ENCODE measurements at regions not wholly inside any gene's neighbourhood (a gene's known extent, or its start where the extent isn't known, plus 50 kb on each side); places are given as distances from the start of the nearest gene placed in this dataset.
"Not testable (repeated sequence)": the region's sequence is repeated elsewhere in the genome, so short reads cannot be mapped to it uniquely, and the experiment has no call there.

DNA sequence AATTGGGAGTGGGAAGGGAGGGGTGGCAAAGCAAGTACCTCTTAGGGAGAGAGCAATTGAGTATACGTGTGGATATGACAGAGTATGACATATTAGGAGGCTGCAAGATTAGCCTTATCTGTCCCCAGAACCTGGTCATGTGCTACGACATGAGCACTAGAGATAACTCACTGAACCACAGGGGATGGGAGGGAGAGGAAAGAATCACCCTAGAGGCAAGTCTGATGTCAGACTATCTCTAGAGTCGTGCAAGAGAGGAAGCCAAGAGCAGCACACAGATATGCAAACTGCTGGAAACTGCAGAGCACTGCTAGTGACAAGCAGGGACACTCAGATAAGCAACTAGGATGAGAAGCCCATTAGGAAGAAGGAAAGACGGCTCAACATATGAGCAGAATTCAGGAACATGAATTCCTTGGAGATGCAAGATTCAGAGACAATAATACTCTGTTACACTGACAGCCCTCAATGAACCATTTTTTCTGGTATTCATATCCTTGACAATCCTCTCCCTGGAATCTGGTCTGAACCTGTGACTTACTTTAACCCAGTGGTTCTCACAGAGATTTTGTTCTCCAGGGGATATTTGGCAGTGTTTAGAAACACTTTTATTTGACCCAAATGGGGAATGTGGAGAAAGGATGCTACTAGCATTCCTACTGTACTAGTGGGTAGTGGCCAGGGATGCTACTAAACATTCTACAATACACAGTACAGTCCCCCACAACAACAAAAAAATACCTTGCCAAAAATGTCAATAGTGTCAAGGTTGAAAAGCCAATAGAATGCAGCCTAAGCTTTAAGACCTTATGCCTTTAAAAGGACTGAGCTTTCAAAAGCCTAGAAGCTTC lies 84.0 kb upstream of the BMP2K start:
- no peak for DNase-seq

GRCh38 chr4:78692822-78693170 lies 83.4 kb upstream of the BMP2K start:
- no peak for DNase-seq

GRCh38 chr4:78693777-78694456 lies 82.2 kb upstream of the BMP2K start:
- no peak for DNase-seq

- DNase-seq: no peak
Observed at GRCh38 chr4:78694457-78694787, 81.7 kb upstream of the BMP2K start.

GRCh38 chr4:78695910-78696309 lies 80.2 kb upstream of the BMP2K start:
- DNase-seq: no peak

DNA sequence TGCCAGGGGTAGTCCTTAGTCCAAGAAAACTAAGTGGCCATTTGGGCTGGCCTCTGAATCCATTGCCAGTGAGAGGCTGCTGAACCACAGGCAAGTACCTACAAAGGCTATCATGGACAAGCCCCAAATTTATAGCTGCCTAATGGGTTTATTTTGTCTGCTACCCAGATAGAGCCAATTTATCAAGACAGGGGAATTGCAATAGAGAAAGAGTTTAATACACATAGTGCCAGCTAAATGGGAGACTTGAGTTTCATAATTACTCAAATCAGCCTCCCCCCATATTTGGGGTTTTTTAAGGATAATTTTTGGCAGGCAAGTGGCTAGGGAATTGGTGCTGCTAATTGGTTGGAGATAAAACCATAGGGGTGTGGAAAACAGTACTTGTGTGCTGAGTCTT lies 73.1 kb upstream of the BMP2K start:
- no peak for DNase-seq

DNA sequence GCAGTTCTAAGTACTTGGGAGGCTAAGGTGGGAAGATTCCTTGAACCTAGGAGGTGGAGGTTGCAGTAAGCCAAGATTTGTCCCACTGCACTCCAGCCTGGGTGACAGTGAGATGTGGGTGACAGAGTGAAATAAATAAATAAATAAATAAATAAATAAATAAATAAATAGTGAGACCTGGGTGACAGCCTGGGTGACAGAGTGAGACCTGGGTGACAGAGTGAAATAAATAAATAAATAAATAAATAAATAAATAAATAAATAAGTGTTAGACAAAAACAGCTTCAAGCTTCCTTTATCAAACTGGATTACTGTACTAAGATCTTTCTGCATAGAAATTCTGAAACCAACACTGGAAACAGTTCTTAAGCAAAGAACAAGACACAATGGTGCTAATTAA lies 71.8 kb upstream of the BMP2K start:
- no peak for DNase-seq

DNA sequence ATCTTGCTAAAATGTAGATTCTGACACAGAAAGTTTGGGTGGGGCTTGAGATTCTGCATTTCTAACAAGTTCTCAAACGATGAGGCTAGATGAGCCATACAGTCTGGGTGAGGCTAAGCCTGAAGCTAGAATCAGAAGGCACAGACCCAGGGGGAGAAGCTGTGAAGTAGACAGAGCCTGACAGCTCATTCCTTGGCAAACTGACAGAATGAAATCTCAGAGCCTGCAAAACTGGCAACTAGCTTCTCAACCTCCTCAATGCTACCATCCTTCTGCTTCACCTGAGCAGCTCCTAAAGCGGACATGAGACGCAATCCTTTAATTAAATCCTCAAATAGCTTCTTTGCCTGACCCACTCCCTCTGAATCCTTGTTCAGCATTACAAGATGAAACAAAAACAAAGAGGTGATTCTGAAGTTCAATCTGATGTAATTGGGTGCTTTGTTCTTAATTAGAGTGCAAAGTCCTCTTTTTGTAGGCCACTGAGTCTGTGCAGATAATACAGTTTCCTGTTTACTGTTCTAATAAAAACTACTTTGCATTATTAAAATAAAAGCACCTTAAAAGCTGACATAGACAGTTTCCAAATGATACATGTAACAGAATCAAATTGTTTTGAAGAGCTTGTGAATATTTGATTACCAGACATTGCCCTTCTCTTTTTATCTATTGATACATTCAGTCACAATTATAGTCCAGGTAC lies 71.0 kb upstream of the BMP2K start:
- DNase-seq: no peak

- no peak for DNase-seq
Observed at GRCh38 chr4:78706302-78706701, 69.8 kb upstream of the BMP2K start.

DNA sequence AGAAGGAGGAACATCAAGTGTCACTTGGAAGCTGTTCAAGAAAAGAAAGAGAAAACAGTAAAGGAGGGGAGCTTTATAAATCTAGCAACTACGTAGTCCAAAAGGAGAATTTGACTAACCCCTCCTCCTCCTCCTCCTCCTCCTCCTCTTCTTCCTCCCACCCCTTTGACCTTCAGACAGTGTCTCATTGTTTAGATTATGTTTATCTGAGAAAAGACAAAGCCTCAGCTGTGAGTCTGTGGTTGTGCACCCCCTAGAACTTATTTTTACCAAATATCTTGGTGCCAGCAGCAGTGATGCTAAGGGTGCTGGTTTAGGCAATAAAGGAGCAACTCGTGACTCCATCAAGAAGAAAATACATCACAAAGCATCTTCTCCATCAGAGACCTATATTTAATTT lies 68.9 kb upstream of the BMP2K start:
- DNase-seq: no peak

GRCh38 chr4:78707793-78708192 lies 68.4 kb upstream of the BMP2K start:
- no peak for DNase-seq

DNA sequence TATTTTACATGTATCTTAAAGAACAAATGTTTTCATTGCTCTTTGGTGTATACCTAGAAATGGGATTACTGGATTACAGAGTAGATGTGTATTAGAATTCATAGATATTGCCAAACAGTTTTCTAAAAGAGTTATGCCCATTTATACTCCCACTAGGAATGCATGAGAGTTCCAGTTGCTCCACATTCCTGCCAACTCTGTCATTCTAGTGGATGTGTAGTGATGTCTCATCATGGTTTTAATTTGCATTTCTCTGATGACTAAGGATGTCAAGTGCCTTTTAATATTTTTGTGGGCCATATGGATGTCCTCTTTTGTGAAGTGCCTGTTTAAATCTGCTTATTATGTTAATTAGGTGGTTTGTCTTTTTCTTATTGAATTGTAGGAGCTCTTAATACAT lies 65.6 kb upstream of the BMP2K start:
- DNase-seq: no peak

DNA sequence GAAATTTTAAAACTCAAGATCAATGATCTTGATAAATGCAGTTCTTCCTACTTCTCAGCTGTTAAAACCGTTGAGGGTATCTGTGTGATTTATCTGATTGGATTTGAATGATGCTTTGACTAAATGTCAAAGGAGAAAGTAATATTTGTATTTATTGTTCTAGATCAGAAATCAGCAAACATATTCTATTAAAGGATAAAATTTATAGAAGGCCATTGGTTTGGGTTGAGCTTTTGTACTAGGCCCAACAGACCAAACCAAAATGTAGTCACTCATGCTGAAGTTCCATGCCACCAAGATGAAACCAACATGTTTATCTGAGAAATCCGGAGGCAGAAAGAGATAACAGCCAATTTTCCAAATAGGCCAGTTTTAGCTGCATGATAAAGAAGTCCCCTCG lies 64.5 kb upstream of the BMP2K start:
- DNase-seq: no peak

GRCh38 chr4:78714598-78714997 lies 61.6 kb upstream of the BMP2K start:
- not testable (repeated sequence) for DNase-seq

GRCh38 chr4:78715372-78715771 lies 60.8 kb upstream of the BMP2K start:
- not testable (repeated sequence) for DNase-seq

DNA sequence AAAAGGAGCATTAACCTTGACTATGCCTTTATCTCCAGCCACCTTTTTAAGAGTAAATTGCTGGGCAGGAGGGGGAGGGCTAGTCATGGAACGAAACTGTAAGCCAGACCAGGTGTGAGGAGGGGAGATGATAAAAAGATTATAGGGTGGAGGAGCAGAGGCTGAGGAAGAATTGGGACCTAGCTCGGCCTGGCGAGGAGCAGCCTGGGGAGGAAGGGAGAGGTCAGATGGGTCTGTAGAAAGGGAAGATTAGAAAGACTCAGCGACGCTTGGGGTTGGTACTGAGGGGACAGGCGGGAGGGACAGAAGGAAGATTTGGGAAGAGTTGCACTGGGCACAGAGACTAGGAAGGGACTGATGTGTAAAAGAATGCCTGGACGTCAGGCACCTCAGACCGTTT lies 58.4 kb upstream of the BMP2K start:
- not testable (repeated sequence) for DNase-seq

DNA sequence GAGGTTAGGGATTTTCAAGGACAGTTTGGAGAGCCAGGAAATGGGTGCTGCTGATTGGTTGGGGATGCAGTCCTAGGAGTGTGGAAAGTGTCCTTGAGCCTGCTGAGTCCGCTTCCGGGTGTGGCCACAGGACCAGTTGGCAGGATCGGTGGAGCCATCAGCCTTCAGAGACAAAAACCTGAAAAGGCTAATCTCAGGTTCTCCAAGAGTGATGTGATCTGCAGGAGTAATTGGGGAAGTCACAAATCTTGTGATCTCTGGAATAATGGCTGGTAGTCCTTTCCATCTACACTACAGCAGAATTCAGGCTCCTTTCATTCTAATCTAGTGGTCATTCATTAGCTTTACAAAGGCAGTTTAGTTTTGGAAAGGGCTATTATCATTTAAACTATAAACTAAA lies 55.9 kb upstream of the BMP2K start:
- no peak for DNase-seq

GRCh38 chr4:78720994-78721677 lies 55.0 kb upstream of the BMP2K start:
- peak; percentile 48 for DNase-seq

- DNase-seq: no peak
Observed at GRCh38 chr4:78721747-78722146, 54.4 kb upstream of the BMP2K start.

GRCh38 chr4:78722320-78722719 lies 53.8 kb upstream of the BMP2K start:
- DNase-seq: no peak

DNA sequence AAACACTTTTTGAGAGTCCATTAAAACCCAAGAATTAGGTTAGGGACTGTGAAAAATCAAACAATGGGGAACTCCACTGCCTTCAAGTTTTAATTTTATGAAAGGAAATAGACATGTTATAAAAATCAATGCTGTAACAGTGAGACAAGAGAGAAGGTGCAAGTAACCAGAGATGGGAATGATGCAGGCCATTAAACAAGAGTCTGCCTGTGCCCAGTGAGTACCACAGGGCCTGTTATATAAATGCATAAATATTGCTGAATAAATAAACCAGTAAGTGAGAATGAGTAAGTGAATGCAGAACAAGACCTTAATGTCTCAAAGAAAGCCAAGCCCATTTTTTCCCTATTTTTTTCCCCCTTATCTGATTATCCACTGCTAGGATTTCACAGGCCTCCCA lies 53.3 kb upstream of the BMP2K start:
- DNase-seq: no peak

All from activated CD4-positive, alpha-beta T cell treated with anti-CD3 and anti-CD28 coated beads for 48 hours (primary cell).